GM21529 (cell line): ENCODE measurements at regions not wholly inside any gene's neighbourhood (a gene's known extent, or its start where the extent isn't known, plus 50 kb on each side); places are given as distances from the start of the nearest gene placed in this dataset.

Source experiments
- ATAC-seq: cut with Tn5 transposase; IDR thresholded peaks from one replicate; pipeline ENCODE4 v1.9.1; 2021; ENCODE audit not compliant: unreplicated experiment

DNA sequence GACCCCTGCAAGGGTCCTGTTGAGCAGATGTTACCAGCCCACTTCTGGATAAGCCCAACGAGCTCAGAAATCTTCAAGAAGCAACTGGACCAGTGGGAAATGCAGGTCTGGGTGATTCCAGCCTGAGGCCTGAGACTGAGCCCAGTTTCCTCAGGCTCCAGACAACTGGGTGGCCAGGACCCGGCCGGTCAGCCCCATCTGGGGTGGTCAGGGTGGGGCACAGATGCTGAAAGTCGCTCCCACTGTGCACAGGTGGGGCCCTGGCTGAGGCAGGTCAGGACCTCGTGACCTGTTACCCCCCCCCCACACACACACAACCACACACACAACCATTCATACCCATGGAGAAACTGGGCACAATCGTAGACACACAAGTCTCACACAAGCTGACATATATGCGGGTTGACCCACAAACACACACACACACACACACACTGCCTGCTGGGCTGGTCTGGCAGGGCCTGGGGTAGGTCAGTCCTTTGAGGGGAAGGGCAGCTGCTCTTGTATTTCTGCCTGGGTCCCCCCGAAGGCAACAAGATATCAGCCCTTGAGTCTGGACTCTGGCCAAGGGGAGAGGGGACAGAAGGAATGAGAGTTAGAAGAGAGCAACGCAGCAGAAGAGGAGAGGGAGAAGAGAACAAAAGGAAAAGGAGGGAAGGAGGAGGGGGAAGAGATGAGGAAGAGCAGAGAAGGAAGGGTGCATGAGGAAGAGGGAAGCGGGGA lies 99.0 kb upstream of the CDH5 start:
- no peak for ATAC-seq

DNA sequence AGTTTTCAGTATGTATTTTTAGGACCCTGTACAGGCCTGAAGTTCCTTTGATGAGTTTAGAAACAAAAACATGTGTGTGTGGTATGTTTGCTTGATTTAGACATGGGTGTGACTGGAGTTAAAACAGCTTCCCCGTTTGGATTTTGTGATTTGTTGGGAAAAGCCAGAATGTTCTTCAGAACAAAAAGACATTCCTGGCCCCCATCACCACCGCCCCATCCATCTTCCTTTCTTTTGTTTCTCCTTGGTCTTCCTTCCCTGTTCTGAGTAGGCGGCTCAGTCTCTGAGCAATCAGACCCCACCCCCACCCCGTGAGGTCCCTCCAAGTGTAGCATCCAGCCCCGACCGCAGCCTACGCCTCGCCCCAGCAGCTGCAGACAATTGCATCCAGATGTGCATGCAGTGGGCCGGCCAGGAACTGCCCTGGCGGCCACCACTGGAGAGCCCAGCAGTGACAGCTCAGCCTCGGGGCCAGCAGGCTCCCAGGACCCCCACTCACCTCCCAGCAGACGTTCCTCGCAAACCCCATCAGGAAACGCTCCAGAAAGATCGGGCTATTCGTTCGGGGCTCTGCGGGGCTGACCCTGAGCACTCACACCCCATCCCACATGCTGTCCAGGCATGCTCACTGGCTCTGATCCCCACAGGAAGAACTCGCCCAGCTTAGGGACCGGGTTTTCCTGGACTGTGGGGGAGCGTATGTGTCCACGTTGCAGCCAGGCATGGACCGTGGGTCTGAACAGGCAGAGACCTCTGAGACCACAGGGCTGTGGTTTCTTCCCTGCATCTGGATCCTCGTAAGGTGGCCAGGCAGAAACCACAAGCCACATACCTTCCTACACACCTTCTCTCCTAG lies 99.8 kb upstream of the CDH5 start:
- no peak for ATAC-seq

DNA sequence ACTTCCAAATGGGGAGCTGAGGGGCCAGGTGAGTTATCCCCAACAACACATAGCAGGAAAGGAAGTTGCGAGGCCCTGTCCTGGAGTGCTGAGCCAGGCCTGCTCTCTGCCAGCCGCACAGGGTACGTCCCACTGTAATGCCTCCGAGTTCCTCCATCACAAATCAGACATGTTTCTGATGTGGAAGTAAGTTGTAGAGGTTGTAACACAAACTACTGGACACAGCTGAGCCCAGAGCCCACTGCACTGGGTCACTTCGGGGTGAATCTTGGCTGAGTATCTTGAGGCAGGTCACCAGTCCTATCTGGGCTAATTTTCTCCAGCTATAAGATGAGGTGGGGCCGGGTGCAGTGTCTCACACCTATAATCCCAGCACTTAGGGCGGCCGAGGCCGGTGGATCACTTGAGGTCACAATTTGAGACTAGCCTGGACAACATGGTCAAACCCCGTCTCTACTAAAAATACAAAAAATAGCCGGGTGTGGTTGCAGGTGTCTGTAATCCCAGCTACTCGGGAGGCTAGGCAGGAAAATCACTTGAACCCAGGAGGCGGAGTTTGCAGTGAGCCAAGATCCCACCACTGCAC lies 100.8 kb upstream of the CDH5 start:
- ATAC-seq: no peak

DNA sequence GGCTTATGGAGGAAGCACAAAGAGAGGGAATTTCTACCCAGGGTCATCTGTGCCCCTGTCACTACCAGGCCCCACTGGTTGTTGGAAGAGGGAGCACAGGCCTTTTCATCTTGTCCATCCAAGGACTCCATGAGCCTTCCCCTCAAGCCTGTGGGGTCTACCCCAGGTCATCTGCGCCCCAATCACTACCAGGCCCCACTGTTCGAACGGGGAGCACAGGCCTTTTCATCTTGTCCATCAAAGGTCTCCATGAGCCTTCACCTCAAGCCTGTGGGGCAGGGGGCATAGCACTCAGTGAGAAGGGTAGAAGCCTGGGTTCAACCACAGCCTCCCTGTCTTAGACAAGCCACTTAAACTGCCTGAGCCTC lies 101.5 kb upstream of the CDH5 start:
- no peak for ATAC-seq

DNA sequence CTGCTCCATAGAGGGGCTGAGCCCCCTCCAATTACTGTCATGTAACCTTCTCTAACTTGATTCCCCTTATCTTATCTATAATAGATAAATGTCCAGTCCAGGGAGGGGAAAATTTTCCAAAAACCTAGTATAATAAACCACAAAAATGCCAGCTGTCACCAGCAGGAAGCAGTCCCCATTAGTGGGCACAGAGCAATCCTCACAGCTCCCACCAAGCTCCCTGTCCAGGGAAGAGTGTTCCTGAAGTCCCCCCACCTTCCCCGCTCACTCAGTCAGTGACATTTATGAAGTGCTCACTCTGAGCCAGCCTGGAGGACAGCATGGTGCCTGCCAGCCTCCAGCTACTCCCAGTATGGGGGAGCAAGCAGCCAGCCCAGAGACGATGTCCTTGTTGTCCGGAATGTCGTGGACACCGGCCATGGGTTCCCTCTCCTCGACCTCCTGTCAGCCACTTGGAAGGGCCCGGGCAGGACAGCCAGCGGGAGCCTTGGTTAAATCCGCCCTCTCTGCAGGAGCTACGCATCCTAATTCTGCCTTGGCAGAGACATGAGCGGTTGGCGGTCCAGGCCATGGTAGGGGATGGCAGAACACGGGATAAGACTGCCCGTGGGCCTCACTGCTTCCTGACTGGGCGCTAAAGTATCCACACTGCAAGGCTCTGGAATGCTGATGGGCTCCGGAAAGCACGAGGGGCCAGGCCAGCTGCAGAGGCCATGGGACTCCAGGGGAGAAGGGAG lies 102.0 kb upstream of the CDH5 start:
- no peak for ATAC-seq

DNA sequence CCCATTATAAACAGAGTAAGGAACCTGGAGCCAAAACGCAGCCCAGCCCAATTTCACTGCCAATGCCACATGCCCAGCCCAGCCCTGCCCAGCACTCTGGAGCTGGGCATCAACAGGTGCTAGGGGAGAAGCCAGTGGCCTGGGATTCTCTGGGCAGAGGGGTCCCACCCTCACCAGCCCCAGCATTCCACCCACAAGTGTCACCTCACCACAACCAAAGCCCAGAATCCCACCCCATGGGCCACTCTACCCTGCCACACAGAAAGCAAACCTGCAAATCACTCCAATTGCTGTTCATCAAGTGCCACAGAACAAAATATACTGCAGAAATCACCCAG lies 102.5 kb upstream of the CDH5 start:
- ATAC-seq: no peak

DNA sequence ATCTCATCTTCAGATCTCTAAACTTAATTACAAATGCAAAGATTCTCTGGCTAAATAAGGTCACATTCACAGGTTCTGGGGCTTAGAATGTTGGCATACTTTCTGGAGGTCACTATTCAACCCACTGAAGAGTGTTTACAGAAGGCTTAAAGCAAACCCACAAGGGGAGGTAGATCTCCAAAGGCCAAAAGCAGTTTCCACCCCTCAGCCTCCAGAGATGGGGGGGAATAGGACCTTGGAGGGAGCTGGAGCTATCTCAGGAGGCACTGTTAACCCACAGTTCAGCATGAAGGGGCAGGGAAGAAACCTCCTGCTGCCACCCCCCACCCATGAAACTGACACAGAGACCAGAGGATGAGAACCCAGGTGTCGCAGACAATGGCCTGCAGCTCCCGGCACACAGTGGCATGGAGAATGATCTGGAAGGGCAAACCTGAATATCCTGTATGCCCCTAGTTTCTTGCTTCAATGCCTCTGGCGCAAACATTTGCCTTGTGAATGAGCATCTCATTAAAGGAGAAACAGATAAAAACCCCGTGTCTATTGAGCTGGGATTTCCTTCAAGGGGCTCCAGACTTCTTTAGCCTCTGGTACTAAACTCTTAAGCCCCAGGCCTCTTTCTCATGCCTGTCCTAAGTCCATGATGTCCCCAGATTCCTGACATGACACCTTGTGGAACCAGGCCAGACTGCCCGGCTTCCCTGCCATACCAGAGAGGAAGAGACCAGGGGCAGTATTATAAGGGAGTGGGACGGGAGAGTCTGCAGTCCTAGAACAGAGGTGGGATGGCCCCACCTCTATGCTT lies 103.1 kb upstream of the CDH5 start:
- ATAC-seq: no peak

DNA sequence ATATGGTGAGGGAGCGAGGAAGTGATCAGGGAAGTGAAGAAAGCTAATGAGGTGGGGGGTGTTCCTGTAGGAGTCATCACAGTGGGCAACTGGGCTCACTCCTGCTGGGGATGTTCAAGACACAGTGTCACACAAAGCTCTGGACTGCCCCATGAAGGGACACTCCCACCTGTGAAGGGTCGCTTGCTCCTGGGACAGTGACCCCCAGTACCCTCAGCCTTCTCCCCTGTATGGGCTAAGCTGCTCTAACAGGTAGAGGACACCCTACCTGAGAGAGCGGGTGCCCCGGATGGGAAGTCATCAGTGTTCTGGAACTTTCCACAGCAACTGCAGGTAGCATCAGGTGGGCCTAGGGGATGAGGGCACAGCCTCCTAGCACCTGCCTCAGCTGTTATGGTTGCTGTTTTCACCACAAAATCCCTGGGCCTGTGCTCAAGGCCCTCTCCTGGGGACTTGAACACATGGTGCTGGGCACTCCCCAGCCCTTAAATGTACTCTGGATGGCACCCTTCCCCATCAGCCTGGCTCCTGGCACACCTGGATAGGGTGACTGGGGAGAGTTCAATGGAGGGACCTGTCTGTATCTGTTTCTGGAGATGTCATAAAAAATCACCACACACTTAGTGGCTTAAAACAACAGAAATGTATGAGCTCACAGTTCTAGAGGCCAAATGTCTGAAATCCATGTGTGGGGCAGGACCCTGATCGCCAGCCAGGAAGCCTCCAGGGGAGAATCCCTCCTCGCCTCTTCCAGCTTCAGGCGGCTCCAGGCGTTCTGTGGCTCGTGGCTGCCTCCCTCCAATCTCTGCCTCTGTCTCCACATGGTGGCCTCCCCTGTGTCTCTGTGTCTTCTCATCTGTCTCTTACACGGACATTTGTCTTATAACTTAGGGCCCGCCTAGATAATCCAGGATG lies 104.0 kb upstream of the CDH5 start:
- ATAC-seq: no peak

DNA sequence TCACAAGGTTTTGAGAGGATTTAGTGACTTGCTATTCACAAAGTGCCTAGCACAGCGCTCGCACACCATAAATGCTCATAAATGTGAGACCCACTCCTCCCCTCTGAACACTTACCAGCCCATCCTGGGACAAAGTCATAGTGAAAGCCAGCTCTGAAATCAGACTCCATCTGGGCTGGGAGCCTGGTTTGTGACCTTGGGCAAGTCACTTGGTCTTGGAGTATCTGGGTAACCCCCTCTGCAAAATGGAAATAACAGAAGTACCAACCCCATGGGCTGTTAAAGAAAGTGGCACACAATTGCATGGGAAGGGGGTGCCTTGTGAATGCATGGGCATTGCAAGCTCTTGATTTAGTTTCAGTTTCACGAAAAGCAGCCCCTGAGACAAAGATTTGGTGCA lies 104.7 kb upstream of the CDH5 start:
- ATAC-seq: no peak

DNA sequence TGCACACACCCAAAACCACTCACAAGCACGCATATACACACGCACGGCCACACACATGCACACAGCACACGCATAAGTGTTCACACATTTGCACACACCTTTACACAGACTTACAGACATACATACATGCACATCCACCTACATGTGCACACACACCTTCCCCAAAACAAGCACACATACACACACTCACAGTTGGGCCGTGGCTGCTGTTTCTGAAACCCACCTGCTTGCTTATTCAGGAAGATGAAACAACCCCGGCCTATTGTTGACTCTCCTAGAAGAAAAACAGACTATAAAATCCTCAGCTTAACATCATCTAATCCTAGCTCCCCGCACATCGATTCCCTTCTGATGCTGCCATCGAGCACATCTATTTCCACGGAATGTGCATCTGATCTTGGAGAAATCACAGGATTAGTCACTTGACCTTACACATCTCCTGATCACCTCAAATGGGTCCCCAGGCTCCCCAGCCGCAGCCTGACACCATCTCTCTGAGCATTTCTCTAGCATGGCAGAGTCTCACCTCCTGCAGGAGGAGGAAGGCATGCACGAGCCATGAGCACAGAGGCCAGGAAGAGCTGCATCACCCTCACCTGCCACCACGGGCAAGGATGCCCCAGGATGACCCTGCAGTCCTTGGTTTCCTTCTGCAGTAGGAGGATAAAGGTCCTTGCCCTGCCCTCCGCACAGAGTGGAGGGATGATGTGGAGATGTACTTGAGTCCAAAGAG lies 105.8 kb upstream of the CDH5 start:
- ATAC-seq: no peak

DNA sequence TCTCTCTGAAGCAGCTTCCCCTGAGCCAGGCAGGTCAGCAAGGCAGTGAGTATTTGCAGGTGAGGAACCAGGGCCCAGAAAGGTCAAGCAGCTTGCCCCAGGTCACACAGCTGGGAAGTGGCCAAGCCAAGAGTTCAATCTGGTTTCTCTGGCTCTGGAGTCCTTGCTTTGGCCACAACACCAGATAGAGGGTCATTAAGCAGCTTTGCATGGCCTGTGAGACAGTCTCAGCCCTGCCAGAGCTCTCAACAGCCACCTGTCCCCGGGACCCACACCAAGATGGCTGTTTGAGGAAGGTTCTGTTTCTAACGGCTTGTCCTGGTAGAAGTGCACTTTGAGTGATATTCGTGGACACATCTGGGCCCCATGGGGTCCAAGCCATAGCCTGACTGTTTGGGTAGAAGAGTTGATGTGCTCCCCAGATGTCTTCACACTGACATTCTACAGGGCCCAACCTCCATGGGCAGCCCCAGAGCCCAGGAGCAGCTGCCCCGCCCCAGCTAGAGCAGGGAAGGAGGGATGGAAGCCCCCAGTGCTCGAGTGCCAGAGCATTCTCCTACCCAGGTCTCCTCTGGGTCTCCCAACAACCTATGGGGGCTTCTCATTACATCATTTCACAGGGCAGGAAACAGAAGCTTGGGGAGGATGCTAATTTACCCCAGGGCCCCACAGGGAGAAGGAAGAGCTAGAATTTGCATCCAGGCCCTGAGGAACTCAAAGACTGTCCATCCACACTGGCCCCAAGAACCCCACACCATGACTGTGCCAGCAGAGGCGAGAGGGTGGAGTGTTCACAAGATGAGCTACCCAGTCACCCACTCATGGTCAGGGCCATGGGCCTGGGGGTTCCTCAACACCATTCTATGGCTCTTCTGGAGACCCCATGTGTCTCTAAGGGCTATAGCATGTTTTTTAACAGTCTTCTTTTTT lies 107.3 kb upstream of the CDH5 start:
- no peak for ATAC-seq

DNA sequence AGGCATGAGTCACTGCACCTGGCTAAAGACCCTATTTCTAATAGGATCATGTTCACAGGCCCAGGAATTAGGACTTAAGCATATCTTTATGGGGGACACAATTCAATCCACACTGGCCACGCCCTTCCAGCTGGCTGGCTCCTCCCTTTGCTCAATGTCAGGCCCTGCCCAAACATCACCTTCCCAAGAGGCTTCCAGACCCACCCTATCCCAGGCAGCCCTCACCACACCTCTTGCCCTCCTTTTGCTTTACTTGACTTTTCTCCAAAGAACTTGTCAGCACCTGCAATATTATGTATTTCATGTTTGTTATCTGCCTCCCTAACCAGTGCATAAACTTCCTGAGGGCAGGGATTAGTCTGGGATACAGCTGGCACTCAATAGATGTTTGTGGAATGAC lies 109.6 kb upstream of the CDH5 start:
- no peak for ATAC-seq

DNA sequence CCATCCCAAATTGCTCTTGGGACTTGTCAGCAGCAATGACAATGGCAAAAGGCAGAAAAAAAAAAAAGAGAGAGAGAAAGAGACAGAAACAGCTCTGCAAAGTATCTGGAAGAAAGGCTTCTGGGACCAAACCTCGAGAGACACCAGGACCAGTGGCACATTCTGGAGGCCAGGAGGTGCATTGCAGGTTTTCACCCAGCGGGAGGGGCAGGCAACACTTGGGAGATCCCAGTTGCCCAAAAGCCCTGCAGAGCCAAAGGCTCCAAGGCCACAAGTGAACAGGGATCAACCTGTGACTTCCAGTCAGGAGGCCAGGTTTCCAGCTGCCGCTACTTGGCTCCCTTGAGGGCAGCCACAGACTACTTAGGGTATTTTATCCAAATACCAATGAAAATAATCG lies 110.8 kb upstream of the CDH5 start:
- ATAC-seq: no peak

DNA sequence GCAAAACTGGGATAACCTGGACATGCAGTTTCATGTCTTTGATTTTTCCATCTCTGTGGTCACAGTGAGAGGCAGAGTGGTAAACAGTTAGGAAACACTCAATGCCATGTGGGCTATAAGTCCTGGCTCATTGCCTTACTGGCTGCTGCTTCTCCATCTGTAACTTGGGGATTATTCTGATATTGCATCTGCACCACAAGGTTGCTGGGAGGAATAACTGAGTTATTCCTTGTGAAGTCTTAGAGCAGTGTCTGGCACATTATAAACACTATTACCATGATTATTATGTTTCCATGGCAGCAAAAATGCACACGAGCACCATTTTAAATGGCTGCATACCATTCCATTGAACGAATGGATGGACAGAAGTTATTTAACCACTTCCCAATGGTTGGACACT lies 111.7 kb upstream of the CDH5 start:
- no peak for ATAC-seq

DNA sequence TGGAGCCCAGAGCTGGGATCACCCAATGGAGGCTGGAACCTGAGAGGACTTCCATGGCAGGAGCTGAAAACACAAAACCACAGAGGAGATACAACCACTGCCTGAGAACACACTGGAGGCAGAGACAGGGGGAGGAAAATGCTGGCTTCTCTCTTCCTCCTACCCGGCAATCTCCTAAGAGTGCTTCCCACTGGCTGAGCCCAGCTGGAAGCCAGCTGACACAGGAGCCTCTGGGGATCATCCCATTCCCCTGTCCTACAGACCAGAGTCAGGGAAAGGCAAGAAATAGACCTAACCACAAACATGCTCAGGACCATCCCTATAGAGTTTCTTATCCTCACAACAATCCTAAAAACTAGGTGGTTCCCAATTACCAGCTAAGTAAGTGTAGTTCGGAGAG lies 112.4 kb upstream of the CDH5 start:
- no peak for ATAC-seq

DNA sequence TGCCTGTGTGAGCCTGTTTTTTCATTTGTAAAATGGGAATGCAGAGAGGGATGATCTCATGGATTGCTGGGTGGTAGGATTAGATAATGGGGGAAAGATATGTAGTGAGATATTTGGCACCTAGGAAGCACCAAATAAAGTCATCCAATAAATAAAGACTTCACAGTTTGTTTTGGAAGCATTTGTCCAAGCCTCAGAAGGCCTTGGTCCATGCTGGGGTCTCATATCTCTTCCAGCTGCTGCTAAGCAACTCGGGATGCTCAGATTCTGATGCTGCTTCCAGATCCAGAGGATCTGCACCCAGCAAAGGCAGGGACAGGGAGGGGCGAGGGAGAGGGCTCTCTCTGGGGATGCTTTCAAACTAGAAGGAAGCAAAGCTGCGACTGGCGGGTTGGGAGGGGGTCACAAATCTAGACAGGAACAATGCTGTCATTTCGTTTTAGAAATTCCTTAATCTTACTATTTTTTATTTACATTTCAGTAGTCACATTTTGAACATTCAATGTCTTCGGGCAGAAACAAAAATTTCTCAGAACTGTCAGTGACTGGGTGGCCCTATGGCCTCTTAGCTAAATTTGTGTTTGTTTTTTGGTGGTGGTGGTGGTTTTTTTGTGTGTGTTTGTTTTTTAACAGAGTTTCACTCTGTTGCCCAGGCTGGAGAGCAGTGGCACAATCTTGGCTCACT lies 114.9 kb upstream of the CDH5 start:
- ATAC-seq: no peak

DNA sequence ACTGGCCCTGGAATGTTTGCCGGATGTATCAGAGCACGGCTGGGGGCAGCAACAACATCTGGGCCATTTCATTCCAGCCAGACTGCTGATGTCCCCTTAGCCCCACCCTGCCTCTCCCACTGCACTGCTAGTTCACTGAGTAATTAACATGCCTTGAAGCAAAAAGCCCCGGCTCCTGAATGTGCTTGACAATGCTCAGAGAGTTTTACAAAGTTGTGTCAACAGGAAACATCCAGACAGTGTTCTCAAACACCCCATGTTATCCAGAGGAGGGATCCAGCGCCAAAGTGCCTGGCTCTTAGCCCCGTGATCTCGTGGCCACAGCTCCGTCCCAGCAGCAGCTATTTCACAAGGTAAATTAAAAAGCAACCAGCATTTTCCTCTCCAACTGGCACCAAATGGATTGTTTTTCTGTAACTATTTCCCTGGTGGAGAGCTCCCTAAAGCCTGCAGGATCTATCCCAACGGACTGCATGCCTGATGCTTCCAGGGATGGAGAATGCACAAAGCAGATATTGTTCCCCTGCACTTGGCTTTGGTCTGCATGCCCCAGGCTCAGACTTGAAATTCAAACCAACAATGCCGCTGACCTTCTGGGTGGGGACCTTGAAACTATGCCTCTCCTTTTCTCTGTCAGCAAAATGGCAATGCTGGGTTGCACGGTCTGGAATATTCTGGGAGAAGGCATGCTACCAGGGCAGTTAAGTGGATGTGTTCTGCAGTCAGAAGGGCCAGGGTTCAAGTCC lies 115.6 kb upstream of the CDH5 start:
- ATAC-seq: no peak
